Heart right ventricle (tissue), 16 donors: ENCODE measurements at regions not wholly inside any gene's neighbourhood (a gene's known extent, or its start where the extent isn't known, plus 50 kb on each side); places are given as distances from the start of the nearest gene placed in this dataset.

Experiments
- ATAC-seq, 8 donors: fragments of 200-7000 bp; cut with Tn5 transposase; one replicate each; pipeline ENCODE4 v1.9.1; 2020; ENCODE audit warnings: mild to moderate bottlenecking in 8 of 8, moderate library complexity in 8 of 8, moderate number of reproducible peaks in 1 of 8
- DNase-seq, 2 donors: peaks; one replicate each; pipeline ENCODE4 v3.0.0-alpha.2; 2020
- H3K27ac ChIP-seq, 10 donors: fragments of 200-600 bp; sonication (generic) in 2 of 10; one replicate each; pipeline versions ENCODE4 v1.5.0 to v1.8.0; 2020 to 2022; ENCODE audit warnings: mild to moderate bottlenecking in 3 of 10
- H3K27me3 ChIP-seq, 7 donors: fragments of 200-600 bp; one replicate each; pipeline ENCODE4 v1.8.0; 2021 to 2022; ENCODE audit warnings: mild to moderate bottlenecking in 2 of 7
- H3K36me3 ChIP-seq, 9 donors: fragments of 200-600 bp; sonication (generic) in 1 of 9; one replicate each; pipeline versions ENCODE4 v1.5.0 to v1.8.0; 2020 to 2022; ENCODE audit warnings: mild to moderate bottlenecking in 2 of 9
- H3K4me1 ChIP-seq, 9 donors: fragments of 200-600 bp; sonication (generic) in 1 of 9; one replicate each; pipeline versions ENCODE4 v1.5.0 to v1.8.0; 2020 to 2022; ENCODE audit warnings: mild to moderate bottlenecking in 4 of 9
- H3K4me3 ChIP-seq, 10 donors: fragments of 200-600 bp; sonication (generic) in 2 of 10; one replicate each; pipeline versions ENCODE4 v1.5.0 to v1.8.0; 2020 to 2022; ENCODE audit warnings: mild to moderate bottlenecking in 7 of 10, moderate library complexity in 2 of 10
- H3K9me3 ChIP-seq, 11 donors: fragments of 200-600 bp in 10 of 11; sonication (generic) in 2 of 11; one replicate each; pipeline versions ENCODE4 v1.5.0 to v1.8.0; 2013 to 2022; ENCODE audit warnings: mild to moderate bottlenecking in 2 of 11, control low read depth in 1 of 11, moderate library complexity in 1 of 11
- CTCF ChIP-seq, 9 donors: fragments of 200-600 bp; sonication (generic) in 2 of 9; IDR thresholded peaks; one replicate each; pipeline versions ENCODE4 v1.5.0 to v1.8.0; 2021 to 2022; ENCODE audit warnings: antibody characterized with exemption in 9 of 9, mild to moderate bottlenecking in 5 of 9, moderate library complexity in 1 of 9
- WGBS, 2 donors: extraction: QIAGEN DNeasy Blood & Tissue Kit; methylation state at CpG; one replicate each; pipeline ENCODE4 v1.1.7; 2013; ENCODE audit warnings: inconsistent platforms in 1 of 2; 5-methylcytosine and 5-hydroxymethylcytosine counted together
- intact Hi-C, 10 donors: fragments of 100-400 bp; cut with DNase I; formaldehyde crosslinking; loops; one replicate each; pipeline versions ENCODE4 v1.11.1 to v1.14.2; 2022
- donor health status: Arrhythmogenic right ventricular cardiomyopathy.
- donor health status: ischemic (EF 13 %, LVEDD 7.1; RV severe dilation, severe dysfunction).
- donor health status: healthy with polysubstance abuse.
- donor health status: DM: no; HTN: yes; CAD: no.
- donor health status: DM: no; HTN: no; CAD: no.
- donor health status: ischemic (EF 25% LVEDD 6.9; RV normal size, moderate dysfunction).
- donor health status: ischemic (EF 25% LVEDD 5.7; RV mildly dilated, moderate dysfunction).
- donor health status: healthy.
- donor health status: DM: yes; HTN: yes; CAD: no.
- donor health status: Ischemic cardiomyopathy.
- donor health status: ischemic (EF 35%, LVEDD 5.7; RV mildly dilated, moderate dysfunction).
- donor health status: nonischemic (EF 11% LVEDD 7.7; RV severe dilation, severe dysfunction).
- donor health status: DM: yes; HTN: yes; CAD: no.
- donor health status: PGD.
- donor health status: ischemic (EF 29% LVEDD 5.4; RV normal size, mild dysfunction).
- donor health status: nonischemic (EF 23%, LVEDD 6.1; RV moderate dilation, normal function).

- ATAC-seq, result no peak
- no peak for TF ChIP-seq CTCF (IDR thresholded peaks at IDR 0.05)
- H3K9me3 ChIP-seq, result peaks cover 0 to 24% (median 7%) of the 10 kb centered on the region in 11 donors
- H3K27ac ChIP-seq, result no peak overlapping the region
- H3K27me3 ChIP-seq, result peaks cover 0 to 14% (median 0%) of the 10 kb centered on the region in 7 donors
- no peak for DNase-seq
- intact Hi-C loops, result loop anchor here in 1 of 10 donors (5.0 kb wide), 1 partner anchor 1771 kb away; no protein-coding TSS in a partner anchor
- no peak overlapping the region for H3K4me3 ChIP-seq
- H3K36me3 ChIP-seq, result no peaks in the 10 kb centered on the region
- H3K4me1 ChIP-seq, result no peaks in the 10 kb centered on the region
Measured at GRCh38 chr5:88613051-88613450, 269.9 kb downstream of the MEF2C start.

GRCh38 chr5:88610586-88610985, 272.4 kb downstream of the MEF2C start:
- intact Hi-C loops, result loop anchor here in 1 of 10 donors (5.0 kb wide), 1 partner anchor 1768 kb away; no protein-coding TSS in a partner anchor
- DNase-seq (no peak), ATAC-seq (no peak)
- Histone ChIP-seq H3K4me1 (no peaks in the 10 kb centered on the region), H3K9me3 (peaks cover 0 to 15% (median 7%) of the 10 kb centered on the region in 11 donors), H3K27me3 (peaks cover 0 to 14% (median 0%) of the 10 kb centered on the region in 7 donors), H3K4me3 (no peak overlapping the region), H3K27ac (no peak overlapping the region), H3K36me3 (no peaks in the 10 kb centered on the region)
- no peak for TF ChIP-seq CTCF (IDR thresholded peaks at IDR 0.05)
- 80 to 81% methylated on average over 3 of the region's 3 CpGs for WGBS, 2 donors

- TF ChIP-seq CTCF (IDR thresholded peaks at IDR 0.05), result no peak
- WGBS, 2 donors, result 69 to 73% methylated on average over 1 of the region's 1 CpG
- Histone ChIP-seq H3K27ac (no peak overlapping the region), H3K27me3 (peaks cover 0 to 14% (median 0%) of the 10 kb centered on the region in 7 donors), H3K9me3 (peaks cover 0 to 4% (median 0%) of the 10 kb centered on the region in 11 donors), H3K4me3 (no peak overlapping the region), H3K36me3 (no peaks in the 10 kb centered on the region), H3K4me1 (no peaks in the 10 kb centered on the region)
- ATAC-seq, result no peak
- intact Hi-C loops, result no loop called here
- DNase-seq, result no peak
Measured at GRCh38 chr5:88607492-88607891, 275.5 kb downstream of the MEF2C start.

GRCh38 chr5:88606626-88607025, 276.4 kb downstream of the MEF2C start:
- Histone ChIP-seq H3K36me3 (no peaks in the 10 kb centered on the region), H3K4me3 (no peak overlapping the region), H3K27me3 (peaks cover 0 to 14% (median 0%) of the 10 kb centered on the region in 7 donors), H3K27ac (no peak overlapping the region), H3K4me1 (no peaks in the 10 kb centered on the region), H3K9me3 (peaks cover 0 to 5% (median 0%) of the 10 kb centered on the region in 11 donors)
- no peak for DNase-seq
- no peak for TF ChIP-seq CTCF (IDR thresholded peaks at IDR 0.05)
- ATAC-seq, result no peak
- 88 to 89% methylated on average over 5 of the region's 5 CpGs for WGBS, 2 donors
- intact Hi-C loops, result no loop called here
